H1 (cell line): ENCODE measurements at regions not wholly inside any gene's neighbourhood (a gene's known extent, or its start where the extent isn't known, plus 50 kb on each side); places are given as distances from the start of the nearest gene placed in this dataset.

Experiments
- CTCF ChIA-PET: fragments of 300-600 bp; sonication (Branson Sonifier 250); formaldehyde crosslinking; loops from one replicate; lab custom pipeline; 2021; ENCODE audit not compliant: partially characterized antibody; lab: Charles Lee
- POLR2A ChIA-PET: fragments of 300-600 bp; sonication (Branson Sonifier 250); formaldehyde crosslinking; loops from one replicate; lab custom pipeline; 2021; ENCODE audit warnings: inconsistent platforms; ENCODE audit not compliant: partially characterized antibody; lab: Charles Lee
- DNase-seq, 2 experiments: peaks; one replicate each; pipeline versions ENCODE4 v3.0.0 to v3.0.0-alpha.2; 2010 to 2022; ENCODE audit warnings: low spot score in 2 of 2, low read depth in 1 of 2, mixed read lengths in 1 of 2
- FAIRE-seq: peaks from 2 replicates; lab custom pipeline; 2011; peaks lifted over from hg19 to GRCh38; lab: Jason Lieb, UNC
- H2AFZ ChIP-seq: 2 replicates; pipeline ENCODE4 v1.8.1; 2012; ENCODE audit warnings: low read length, inconsistent platforms
- H2AK5ac ChIP-seq: 2 replicates; pipeline ENCODE4 v1.6.1; 2013; ENCODE audit warnings: low read depth, low read length
- H2BK120ac ChIP-seq: replicated peaks from 2 replicates; pipeline ENCODE3; 2013; ENCODE audit warnings: low read depth, low read length, inconsistent platforms
- H2BK12ac ChIP-seq: 2 replicates; pipeline ENCODE4 v1.6.1; 2013; ENCODE audit warnings: low read depth, low read length
- H2BK15ac ChIP-seq: 2 replicates; pipeline ENCODE4 v1.6.1; 2013; ENCODE audit warnings: low read length
- H2BK20ac ChIP-seq: 2 replicates; pipeline ENCODE4 v1.6.1; 2013; ENCODE audit warnings: low read length
- H2BK5ac ChIP-seq: 2 replicates; pipeline ENCODE4 v1.6.1; 2013; ENCODE audit warnings: low read depth, low read length
- H3K14ac ChIP-seq: 2 replicates; pipeline ENCODE4 v1.6.1; 2013; ENCODE audit warnings: inconsistent platforms; ENCODE audit not compliant: insufficient read length
- H3K18ac ChIP-seq: 2 replicates; pipeline ENCODE4 v1.6.1; 2013; ENCODE audit warnings: low read length; ENCODE audit errors: extremely low read depth
- H3K23ac ChIP-seq: 2 replicates; pipeline ENCODE4 v1.6.1; 2013; ENCODE audit warnings: inconsistent platforms; ENCODE audit not compliant: insufficient read length
- H3K23me2 ChIP-seq: 2 replicates; pipeline ENCODE4 v1.6.1; 2013; ENCODE audit warnings: low read depth, low read length
- H3K27ac ChIP-seq: 2 replicates; pipeline ENCODE4 v1.6.1; 2011; ENCODE audit warnings: low read depth, low read length, inconsistent platforms
- H3K27me3 ChIP-seq, 4 experiments: replicated peaks in 1 of 4; 1 replicate in 1 of 4; 2 replicates in 3 of 4; pipeline versions ENCODE4 v1.6.1 to v1.8.1; 2011 to 2013; ENCODE audit warnings: low read length in 3 of 4, mild to moderate bottlenecking in 3 of 4, inconsistent platforms in 2 of 4, mixed read lengths in 2 of 4, moderate library complexity in 1 of 4; ENCODE audit not compliant: control insufficient read depth in 3 of 4, insufficient read depth in 3 of 4; ENCODE audit errors: extremely low read depth in 1 of 4
- H3K36me3 ChIP-seq, 4 experiments: 2 replicates each; pipeline versions ENCODE4 v1.6.1 to v1.8.1; 2011 to 2013; ENCODE audit warnings: mild to moderate bottlenecking in 4 of 4, low read length in 3 of 4, moderate library complexity in 2 of 4, control low read depth in 1 of 4, inconsistent platforms in 1 of 4; ENCODE audit not compliant: insufficient read depth in 4 of 4, control insufficient read depth in 2 of 4
- H3K4ac ChIP-seq: replicated peaks from 2 replicates; pipeline ENCODE3; 2013; ENCODE audit warnings: low read length, low read depth, mixed read lengths, inconsistent platforms; ENCODE audit not compliant: insufficient read length
- H3K4me1 ChIP-seq, 4 experiments: replicated peaks in 1 of 4; 1 replicate in 1 of 4; 2 replicates in 3 of 4; pipeline versions ENCODE4 v1.6.1 to v1.8.1; 2011 to 2013; ENCODE audit warnings: low read length in 3 of 4, inconsistent platforms in 2 of 4, mixed read lengths in 1 of 4; ENCODE audit not compliant: insufficient read depth in 4 of 4, control insufficient read depth in 3 of 4
- H3K4me2 ChIP-seq, 2 experiments: 2 replicates each; pipeline versions ENCODE4 v1.6.1 to v1.8.1; 2011 to 2013; ENCODE audit warnings: low read depth in 2 of 2, low read length in 2 of 2, control low read depth in 1 of 2, inconsistent platforms in 1 of 2, mild to moderate bottlenecking in 1 of 2; ENCODE audit not compliant: insufficient read depth in 1 of 2
- H3K4me3 ChIP-seq, 4 experiments: fragments of 200-600, 300-600 bp in 1 of 4; sonication (generic), shearing (Covaris generic), sonication (Bioruptor Twin) in 1 of 4; 2 replicates each; pipeline versions ENCODE4 v1.5.1 to v1.8.1; 2011 to 2016; ENCODE audit warnings: low read length in 4 of 4, low read depth in 3 of 4, control low read depth in 2 of 4, inconsistent platforms in 2 of 4, mild to moderate bottlenecking in 2 of 4, mixed read lengths in 1 of 4, moderate library complexity in 1 of 4; ENCODE audit not compliant: insufficient read depth in 2 of 4; ENCODE audit errors: extremely low read depth in 1 of 4
- H3K56ac ChIP-seq: replicated peaks from 2 replicates; pipeline ENCODE3; 2013; ENCODE audit warnings: low read depth, mild to moderate bottlenecking, mixed read lengths, low read length, inconsistent platforms; ENCODE audit not compliant: insufficient read length
- H3K79me1 ChIP-seq: 2 replicates; pipeline ENCODE4 v1.6.1; 2013; ENCODE audit warnings: low read depth, low read length, control low read depth
- H3K79me2 ChIP-seq, 2 experiments: 2 replicates each; pipeline versions ENCODE4 v1.6.1 to v1.8.1; 2012 to 2013; ENCODE audit warnings: low read length in 2 of 2, mild to moderate bottlenecking in 2 of 2, inconsistent platforms in 1 of 2; ENCODE audit not compliant: insufficient read depth in 2 of 2, control insufficient read depth in 1 of 2
- H3K9ac ChIP-seq, 4 experiments: replicated peaks in 1 of 4; 1 replicate in 1 of 4; 2 replicates in 3 of 4; pipeline versions ENCODE4 v1.6.1 to v1.8.1; 2011 to 2013; ENCODE audit warnings: low read depth in 3 of 4, low read length in 3 of 4, control low read depth in 2 of 4, mild to moderate bottlenecking in 2 of 4, moderate library complexity in 2 of 4, inconsistent platforms in 1 of 4; ENCODE audit errors: extremely low read depth in 1 of 4
- H3K9me3 ChIP-seq, 2 experiments: 2 replicates each; pipeline versions ENCODE4 v1.6.1 to v1.8.1; 2012 to 2013; ENCODE audit warnings: mild to moderate bottlenecking in 2 of 2, moderate library complexity in 2 of 2, control low read depth in 1 of 2, inconsistent platforms in 1 of 2, low read depth in 1 of 2, low read length in 1 of 2, mixed read lengths in 1 of 2; ENCODE audit not compliant: insufficient read depth in 2 of 2
- H4K20me1 ChIP-seq, 2 experiments: replicated peaks in 1 of 2; 2 replicates each; pipeline versions ENCODE3 to v1.8.1; 2011 to 2013; ENCODE audit warnings: inconsistent platforms in 2 of 2, low read length in 2 of 2, mild to moderate bottlenecking in 1 of 2; ENCODE audit not compliant: insufficient read depth in 2 of 2, control insufficient read depth in 1 of 2
- H4K5ac ChIP-seq: 2 replicates; pipeline ENCODE4 v1.6.1; 2013; ENCODE audit warnings: low read length, low read depth, mixed read lengths, inconsistent platforms; ENCODE audit not compliant: insufficient read length
- H4K8ac ChIP-seq: 2 replicates; pipeline ENCODE4 v1.8.0; 2013; ENCODE audit warnings: mild to moderate bottlenecking, moderate library complexity, low read length, inconsistent platforms; ENCODE audit not compliant: insufficient read depth; ENCODE audit errors: extremely low read depth
- H4K91ac ChIP-seq: replicated peaks from 2 replicates; pipeline ENCODE3; 2013; ENCODE audit warnings: low read length, mixed read lengths, inconsistent platforms; ENCODE audit not compliant: insufficient read length
- ATF3 ChIP-seq: IDR thresholded peaks from 2 replicates; pipeline ENCODE4 v1.6.1; 2011; ENCODE audit warnings: low read depth, mild to moderate bottlenecking, low read length; ENCODE audit not compliant: insufficient read depth
- BRCA1 ChIP-seq: IDR thresholded peaks from 2 replicates; pipeline ENCODE4 v1.6.1; 2012; ENCODE audit warnings: low read depth, low read length, improper control_type of control experiment
- CBX8 ChIP-seq: fragments of 300-800, 300-1000 bp; sonication (generic); IDR thresholded peaks from 2 replicates; pipeline ENCODE4 v1.7.1; 2016; ENCODE audit warnings: low read depth, low read length, borderline replicate concordance
- POLR2AphosphoS5 ChIP-seq: IDR thresholded peaks from 2 replicates; pipeline ENCODE4 v1.6.1; 2011; ENCODE audit warnings: low read depth, low read length
- SAP30 ChIP-seq: fragments of 300-600 bp; sonication (generic); IDR thresholded peaks from 2 replicates; pipeline ENCODE4 v1.7.1; 2012; ENCODE audit warnings: low read length, moderate library complexity, mild to moderate bottlenecking, inconsistent platforms; ENCODE audit not compliant: insufficient read depth, insufficient replicate concordance
- SIN3A ChIP-seq, 2 experiments: IDR thresholded peaks in 1 of 2; conservative IDR thresholded peaks in 1 of 2; 2 replicates each; pipeline ENCODE4 v1.6.1; 2011 to 2012; ENCODE audit warnings: low read length in 2 of 2, improper control_type of control experiment in 1 of 2, low read depth in 1 of 2, mild to moderate bottlenecking in 1 of 2
- SP1 ChIP-seq: IDR thresholded peaks from 2 replicates; pipeline ENCODE4 v1.6.1; 2011; ENCODE audit warnings: low read depth, low read length
- SRF ChIP-seq: IDR thresholded peaks from 2 replicates; pipeline ENCODE4 v1.6.1; 2011; ENCODE audit warnings: mild to moderate bottlenecking, low read depth, low read length, moderate library complexity
- USF2 ChIP-seq: IDR thresholded peaks from 2 replicates; pipeline ENCODE4 v1.6.1; 2011; ENCODE audit warnings: low read length, improper control_type of control experiment
- WGBS, 2 experiments: shearing (Covaris generic) in 1 of 2; methylation state at CpG; one replicate each; pipeline versions ENCODE4 v1.1.6 to v1.1.7; 2013 to 2015; ENCODE audit warnings: low lambda C conversion rate in 2 of 2, mixed read lengths in 2 of 2, inconsistent platforms in 1 of 2, low coverage in 1 of 2, missing lambda C conversion rate in 1 of 2; ENCODE audit not compliant: insufficient replicate concordance in 2 of 2, insufficient coverage in 1 of 2, insufficient read length in 1 of 2; ENCODE audit errors: extremely low coverage in 1 of 2, missing lambda C conversion rate in 1 of 2; 5-methylcytosine and 5-hydroxymethylcytosine counted together
- TF ChIP-seq, protein P1 (sequence below): IDR thresholded peaks from 2 replicates; pipeline ENCODE4 v1.6.1; 2012; ENCODE audit warnings: inconsistent platforms
- TF ChIP-seq, protein P2 (sequence below): IDR thresholded peaks from 2 replicates; pipeline ENCODE4 v1.6.1; 2012; ENCODE audit warnings: low read length, inconsistent platforms

DNA sequence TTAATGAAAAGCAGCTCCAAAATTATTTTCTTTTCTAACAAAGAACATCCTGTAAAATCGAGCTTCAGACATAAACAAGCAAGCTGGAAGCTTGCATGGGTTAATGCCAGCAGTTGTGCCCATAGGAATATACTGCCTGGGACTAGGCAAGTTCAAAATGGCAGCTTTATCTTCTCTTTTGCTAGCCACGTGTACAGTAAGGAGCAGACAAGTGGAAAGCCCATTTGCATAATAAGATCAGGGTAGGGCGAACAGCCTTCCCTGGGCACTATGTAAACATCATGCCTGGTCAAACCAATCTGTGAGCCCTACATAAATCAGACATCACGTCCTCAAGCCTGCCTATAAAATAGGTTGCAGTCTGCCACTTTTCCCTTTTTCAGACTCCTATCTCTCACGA lies 489.7 kb downstream of the RFC3 start:
- H2BK120ac ChIP-seq, result no peak overlapping the region
- CTCF ChIA-PET, result no interaction called here
- FAIRE-seq, result no peak
- TF ChIP-seq USF2 (no peak), ATF3 (no peak), BRCA1 (no peak), POLR2AphosphoS5 (no peak), SAP30 (no peak), SIN3A (conservative IDR thresholded peaks at IDR 0.05 in 1 of 2, IDR thresholded peaks at IDR 0.05 in 1 of 2; ENCODE audit: low read depth in 1 of 2, low read length in 2 of 2) (no peak), SP1 (no peak), SRF (no peak), CBX8 (no peak)
- TF ChIP-seq, protein P1, sequence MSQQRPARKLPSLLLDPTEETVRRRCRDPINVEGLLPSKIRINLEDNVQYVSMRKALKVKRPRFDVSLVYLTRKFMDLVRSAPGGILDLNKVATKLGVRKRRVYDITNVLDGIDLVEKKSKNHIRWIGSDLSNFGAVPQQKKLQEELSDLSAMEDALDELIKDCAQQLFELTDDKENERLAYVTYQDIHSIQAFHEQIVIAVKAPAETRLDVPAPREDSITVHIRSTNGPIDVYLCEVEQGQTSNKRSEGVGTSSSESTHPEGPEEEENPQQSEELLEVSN, result no peak
- TF ChIP-seq, protein P2, sequence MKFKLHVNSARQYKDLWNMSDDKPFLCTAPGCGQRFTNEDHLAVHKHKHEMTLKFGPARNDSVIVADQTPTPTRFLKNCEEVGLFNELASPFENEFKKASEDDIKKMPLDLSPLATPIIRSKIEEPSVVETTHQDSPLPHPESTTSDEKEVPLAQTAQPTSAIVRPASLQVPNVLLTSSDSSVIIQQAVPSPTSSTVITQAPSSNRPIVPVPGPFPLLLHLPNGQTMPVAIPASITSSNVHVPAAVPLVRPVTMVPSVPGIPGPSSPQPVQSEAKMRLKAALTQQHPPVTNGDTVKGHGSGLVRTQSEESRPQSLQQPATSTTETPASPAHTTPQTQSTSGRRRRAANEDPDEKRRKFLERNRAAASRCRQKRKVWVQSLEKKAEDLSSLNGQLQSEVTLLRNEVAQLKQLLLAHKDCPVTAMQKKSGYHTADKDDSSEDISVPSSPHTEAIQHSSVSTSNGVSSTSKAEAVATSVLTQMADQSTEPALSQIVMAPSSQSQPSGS, result no peak

More for the DNA sequence above, 489.7 kb downstream of the RFC3 start:
- no peak overlapping the region for H3K4me3 ChIP-seq
- no peaks in the 10 kb centered on the region for H3K36me3 ChIP-seq
- no peak overlapping the region for H3K56ac ChIP-seq
- no peaks in the 10 kb centered on the region for H3K9me3 ChIP-seq
- H2BK15ac ChIP-seq, result no peak overlapping the region
- no peak overlapping the region for H2BK12ac ChIP-seq
- 93% methylated on average over 5 of the region's 5 CpGs; no CpG with 5 or more reads in 1 of the 2 experiments for WGBS, 2 experiments
- POLR2A ChIA-PET, result no interaction called here
- H3K23me2 ChIP-seq, result no peaks in the 10 kb centered on the region
- no peaks in the 10 kb centered on the region for H3K79me1 ChIP-seq
- no peaks in the 10 kb centered on the region for H3K27me3 ChIP-seq
- H3K14ac ChIP-seq, result no peak overlapping the region
- no peaks in the 10 kb centered on the region for H4K20me1 ChIP-seq
- H4K91ac ChIP-seq, result no peak overlapping the region
- no peak overlapping the region for H2AK5ac ChIP-seq
- H2BK20ac ChIP-seq, result no peak overlapping the region
- no peak overlapping the region for H4K8ac ChIP-seq
- H2AFZ ChIP-seq, result no peak overlapping the region
- H4K5ac ChIP-seq, result no peak overlapping the region
- H3K79me2 ChIP-seq, result no peaks in the 10 kb centered on the region
- no peak overlapping the region for H3K4ac ChIP-seq
- no peak overlapping the region for H3K27ac ChIP-seq
- no peak overlapping the region for H3K9ac ChIP-seq
- H3K23ac ChIP-seq, result no peak overlapping the region
- no peak for DNase-seq
- H3K4me2 ChIP-seq, result no peak overlapping the region
- no peaks in the 10 kb centered on the region for H3K4me1 ChIP-seq
- H3K18ac ChIP-seq, result no peak overlapping the region
- H2BK5ac ChIP-seq, result no peak overlapping the region
